IMR-90 (cell line): ENCODE measurements at regions not wholly inside any gene's neighbourhood (a gene's known extent, or its start where the extent isn't known, plus 50 kb on each side); places are given as distances from the start of the nearest gene placed in this dataset.

Experiments used
- ATAC-seq: fragments of 200-7000 bp; cut with Tn5 transposase; 2 replicates; pipeline ENCODE4 v1.9.1; 2020; ENCODE audit warnings: low read depth, mild to moderate bottlenecking, moderate library complexity
- BruUV-seq: library from RNA; stranded (reverse); fragments of 400-500 nt; replicated peaks from 2 replicates; lab custom pipeline; 2021; lab: Mats Ljungman, UMichigan
- CTCF ChIA-PET: fragments of 300-600 bp; formaldehyde crosslinking; extraction: SDS; loops from one replicate; lab custom pipeline; 2021; ENCODE audit warnings: antibody characterized with exemption; lab: Yijun Ruan, JAX
- POLR2A ChIA-PET: fragments of 300-600 bp; sonication (Branson Sonifier 250); formaldehyde crosslinking; loops from one replicate; lab custom pipeline; 2022; ENCODE audit warnings: antibody characterized with exemption; ENCODE audit not compliant: unreplicated experiment; lab: Charles Lee
- DNase-seq: peaks from one replicate; pipeline ENCODE4 v3.0.0; 2013
- H2AFZ ChIP-seq: replicated peaks from 2 replicates; pipeline ENCODE3; 2013; ENCODE audit warnings: low read length, mild to moderate bottlenecking; ENCODE audit not compliant: poor library complexity
- H2AK5ac ChIP-seq: 2 replicates; pipeline ENCODE4 v1.6.1; 2013; ENCODE audit warnings: low read depth, low read length, inconsistent platforms
- H2AK9ac ChIP-seq: replicated peaks from 2 replicates; pipeline ENCODE3; 2013; ENCODE audit warnings: mild to moderate bottlenecking, low read depth, low read length, moderate library complexity; ENCODE audit not compliant: poor library complexity
- H2BK120ac ChIP-seq: 2 replicates; pipeline ENCODE4 v1.6.1; 2013; ENCODE audit warnings: low read depth, low read length, inconsistent platforms
- H2BK15ac ChIP-seq: 3 replicates; pipeline ENCODE4 v1.6.1; 2013; ENCODE audit warnings: low read depth, low read length, inconsistent platforms
- H2BK20ac ChIP-seq: 2 replicates; pipeline ENCODE4 v1.6.1; 2013; ENCODE audit warnings: low read depth, mild to moderate bottlenecking, inconsistent platforms, low read length, moderate library complexity
- H2BK5ac ChIP-seq: 2 replicates; pipeline ENCODE4 v1.6.1; 2013; ENCODE audit warnings: mild to moderate bottlenecking, low read depth, low read length, inconsistent platforms; ENCODE audit not compliant: poor library complexity, severe bottlenecking
- H3K14ac ChIP-seq: replicated peaks from 2 replicates; pipeline ENCODE4 v1.6.1; 2013; ENCODE audit warnings: low read depth, low read length, inconsistent platforms
- H3K18ac ChIP-seq: 2 replicates; pipeline ENCODE4 v1.6.1; 2013; ENCODE audit warnings: low read depth, low read length, control low read depth
- H3K23ac ChIP-seq: 2 replicates; pipeline ENCODE4 v1.6.1; 2013; ENCODE audit warnings: low read depth, low read length, inconsistent platforms
- H3K27ac ChIP-seq: 2 replicates; pipeline ENCODE4 v1.5.1; 2013; ENCODE audit warnings: mild to moderate bottlenecking, control low read depth, low read length; ENCODE audit not compliant: insufficient read depth
- H3K27me3 ChIP-seq: 2 replicates; pipeline ENCODE4 v1.6.1; 2013; ENCODE audit warnings: low read length; ENCODE audit not compliant: control insufficient read depth, insufficient read depth
- H3K36me3 ChIP-seq: 2 replicates; pipeline ENCODE4 v1.6.1; 2013; ENCODE audit warnings: low read length, mixed read lengths; ENCODE audit not compliant: control insufficient read depth, insufficient read depth
- H3K4ac ChIP-seq: 2 replicates; pipeline ENCODE4 v1.6.1; 2013; ENCODE audit warnings: low read depth, low read length, inconsistent platforms
- H3K4me1 ChIP-seq: 2 replicates; pipeline ENCODE4 v1.6.1; 2013; ENCODE audit warnings: low read length, mixed read lengths; ENCODE audit not compliant: control insufficient read depth, insufficient read depth
- H3K4me2 ChIP-seq: 2 replicates; pipeline ENCODE4 v1.6.1; 2013; ENCODE audit warnings: low read depth, mild to moderate bottlenecking, control low read depth, low read length, moderate library complexity
- H3K4me3 ChIP-seq: 2 replicates; pipeline ENCODE4 v1.5.1; 2013; ENCODE audit warnings: low read depth, mild to moderate bottlenecking, control low read depth, low read length, moderate library complexity; ENCODE audit not compliant: insufficient read depth
- H3K56ac ChIP-seq: 2 replicates; pipeline ENCODE4 v1.6.1; 2013; ENCODE audit warnings: low read length, inconsistent platforms; ENCODE audit not compliant: insufficient read depth; ENCODE audit errors: extremely low read depth
- H3K79me1 ChIP-seq, 2 experiments: 2 replicates each; pipeline ENCODE4 v1.6.1; 2013; ENCODE audit warnings: low read length in 2 of 2, inconsistent platforms in 1 of 2, low read depth in 1 of 2
- H3K9ac ChIP-seq: 2 replicates; pipeline ENCODE4 v1.6.1; 2013; ENCODE audit warnings: low read depth, low read length, control low read depth
- H3K9me1 ChIP-seq: 2 replicates; pipeline ENCODE4 v1.6.1; 2013; ENCODE audit warnings: low read length, inconsistent platforms; ENCODE audit not compliant: insufficient read depth
- H3K9me3 ChIP-seq: 2 replicates; pipeline ENCODE4 v1.6.1; 2013; ENCODE audit warnings: low read length; ENCODE audit not compliant: control insufficient read depth, insufficient read depth
- H4K20me1 ChIP-seq: 2 replicates; pipeline ENCODE4 v1.6.1; 2013; ENCODE audit warnings: low read length, inconsistent platforms; ENCODE audit not compliant: insufficient read depth
- H4K5ac ChIP-seq: 2 replicates; pipeline ENCODE4 v1.6.1; 2013; ENCODE audit warnings: mild to moderate bottlenecking, low read depth, low read length, control low read depth
- H4K8ac ChIP-seq, 2 experiments: 2 replicates each; pipeline ENCODE4 v1.6.1; 2013; ENCODE audit warnings: low read depth in 2 of 2, low read length in 2 of 2, control low read depth in 1 of 2, inconsistent platforms in 1 of 2
- H4K91ac ChIP-seq: 2 replicates; pipeline ENCODE4 v1.6.1; 2013; ENCODE audit warnings: low read depth, low read length, inconsistent platforms; ENCODE audit not compliant: insufficient read depth
- BHLHE40 ChIP-seq: fragments of 150-350 bp; IDR thresholded peaks from 2 replicates; pipeline ENCODE4 v1.6.1; 2016; ENCODE audit warnings: mild to moderate bottlenecking, low read depth, low read length
- CEBPB ChIP-seq: IDR thresholded peaks from 2 replicates; pipeline ENCODE4 v1.6.1; 2012; ENCODE audit warnings: low read depth, low read length, improper control_type of control experiment
- CHD1 ChIP-seq: IDR thresholded peaks from 2 replicates; pipeline ENCODE4 v1.6.1; 2012; ENCODE audit warnings: low read depth, low read length, improper control_type of control experiment
- FOS ChIP-seq: fragments of 150-350 bp; IDR thresholded peaks from 2 replicates; pipeline ENCODE4 v1.6.1; 2016; ENCODE audit warnings: low read depth, low read length
- MAFK ChIP-seq: IDR thresholded peaks from 2 replicates; pipeline ENCODE4 v1.6.1; 2012; ENCODE audit warnings: low read depth, low read length, improper control_type of control experiment
- MAZ ChIP-seq: IDR thresholded peaks from 2 replicates; pipeline ENCODE4 v1.6.1; 2012; ENCODE audit warnings: low read depth, mild to moderate bottlenecking, low read length, improper control_type of control experiment, moderate library complexity, borderline replicate concordance
- MXI1 ChIP-seq: IDR thresholded peaks from 2 replicates; pipeline ENCODE4 v1.6.1; 2012; ENCODE audit warnings: low read depth, mild to moderate bottlenecking, low read length, moderate library complexity, borderline replicate concordance
- NFE2L2 ChIP-seq: fragments of 150-350 bp; IDR thresholded peaks from 2 replicates; pipeline ENCODE4 v1.6.1; 2016; ENCODE audit warnings: low read depth, mild to moderate bottlenecking, low read length
- POLR2A ChIP-seq: IDR thresholded peaks from 2 replicates; pipeline ENCODE4 v1.6.1; 2012; ENCODE audit warnings: mild to moderate bottlenecking, low read depth, low read length
- RAD21 ChIP-seq: IDR thresholded peaks from 2 replicates; pipeline ENCODE4 v1.6.1; 2012; ENCODE audit warnings: low read length, improper control_type of control experiment
- RCOR1 ChIP-seq: IDR thresholded peaks from 2 replicates; pipeline ENCODE4 v1.6.1; 2012; ENCODE audit warnings: mild to moderate bottlenecking, low read length, improper control_type of control experiment; ENCODE audit not compliant: insufficient replicate concordance
- RFX5 ChIP-seq: IDR thresholded peaks from 2 replicates; pipeline ENCODE4 v1.8.0; 2012; ENCODE audit warnings: low read depth, mild to moderate bottlenecking, low read length, moderate library complexity
- SMC3 ChIP-seq: fragments of 150-350 bp; IDR thresholded peaks from 2 replicates; pipeline ENCODE4 v1.6.1; 2016; ENCODE audit warnings: low read depth, mild to moderate bottlenecking, antibody characterized with exemption, low read length, moderate library complexity
- WGBS, 2 experiments: methylation state at CpG; one replicate each; pipeline versions ENCODE4 v1.1.5 to v1.1.7; 2013; ENCODE audit warnings: missing lambda C conversion rate in 2 of 2; ENCODE audit not compliant: insufficient read length in 1 of 2; ENCODE audit errors: extremely low coverage in 2 of 2; 5-methylcytosine and 5-hydroxymethylcytosine counted together
- dilution Hi-C: fragments of 300-500 bp; cut with HindIII; formaldehyde crosslinking; loops from one replicate; pipeline ENCODE4 v1.14.3; 2018; ENCODE audit warnings: low sequenced_read_pairs; ENCODE audit not compliant: unreplicated experiment
- in situ Hi-C: fragments of 300-500 bp; cut with MboI; formaldehyde crosslinking; loops from 3 replicates; pipeline ENCODE4 v1.14.3; 2019; ENCODE audit warnings: low sequenced_read_pairs, inconsistent platforms, mixed read lengths
- intact Hi-C: fragments of 100-400 bp; cut with micrococcal nuclease; formaldehyde crosslinking; loops from 2 replicates; pipeline ENCODE4 v1.10.0; 2022
- TF ChIP-seq, protein P1 (sequence below): fragments of 150-350 bp; IDR thresholded peaks from 2 replicates; pipeline ENCODE4 v1.6.1; 2016; ENCODE audit warnings: low read depth, mild to moderate bottlenecking, low read length, moderate library complexity, borderline replicate concordance
- TF ChIP-seq, protein P2 (sequence below): fragments of 150-350 bp; IDR thresholded peaks from 2 replicates; pipeline ENCODE4 v1.6.1; 2017; ENCODE audit warnings: mild to moderate bottlenecking, antibody characterized with exemption, low read length, low read depth
- TF ChIP-seq, protein P3 (sequence below): conservative IDR thresholded peaks from 2 replicates; pipeline ENCODE4 v1.5.1; 2012; ENCODE audit warnings: mild to moderate bottlenecking, low read depth, low read length, improper control_type of control experiment

DNA sequence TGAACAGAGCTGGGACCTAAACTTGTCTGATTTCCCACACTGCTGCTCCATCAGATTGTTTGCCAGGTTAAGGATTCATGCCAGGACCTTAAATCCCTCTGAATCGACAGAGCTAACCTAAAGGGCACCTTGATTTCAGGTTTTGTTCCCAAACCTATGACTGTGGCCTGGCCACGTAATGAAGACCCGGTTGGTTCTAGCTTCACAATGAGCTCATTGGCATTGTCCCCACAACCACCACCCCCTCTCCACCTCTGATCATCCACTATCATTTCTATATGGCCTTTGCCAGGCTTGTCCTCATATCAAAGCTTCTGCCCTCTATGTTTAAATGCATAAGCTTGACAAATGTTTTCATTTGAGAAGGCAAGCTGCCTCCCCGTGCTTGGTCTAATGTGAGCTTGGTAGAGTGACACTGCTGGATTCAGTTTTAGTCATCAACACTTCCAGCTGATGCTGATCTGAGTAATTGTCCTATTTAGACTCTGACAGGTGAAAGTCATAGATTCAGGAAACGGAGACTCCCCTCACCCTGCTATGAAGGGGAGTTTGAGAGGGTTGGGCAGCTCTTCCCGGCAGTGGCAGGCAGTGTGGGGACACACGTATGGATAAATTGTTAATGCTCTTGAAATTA, 407.1 kb upstream of the CFAP20DC start:
- Histone ChIP-seq H3K14ac (no peak overlapping the region), H3K9me3 (no peaks in the 10 kb centered on the region), H4K20me1 (no peaks in the 10 kb centered on the region), H3K4me2 (no peak overlapping the region), H3K9ac (no peak overlapping the region), H2BK20ac (no peak overlapping the region), H3K9me1 (no peaks in the 10 kb centered on the region), H2BK120ac (no peak overlapping the region), H3K23ac (no peak overlapping the region), H2AFZ (no peak overlapping the region), H3K4ac (no peak overlapping the region), H4K8ac (no peak overlapping the region), H3K18ac (no peak overlapping the region), H3K4me3 (no peak overlapping the region), H3K36me3 (no peaks in the 10 kb centered on the region), H3K79me1 (no peaks in the 10 kb centered on the region), H4K91ac (no peak overlapping the region), H3K56ac (no peak overlapping the region), H2BK15ac (no peak overlapping the region), H2BK5ac (no peak overlapping the region), H2AK9ac (no peak overlapping the region), H2AK5ac (no peak overlapping the region), H3K27ac (no peak overlapping the region), H4K5ac (no peak overlapping the region), H3K27me3 (no peaks in the 10 kb centered on the region; the same call in 1 of the 2 replicates), H3K4me1 (no peaks in the 10 kb centered on the region)
- 80% methylated on average over 1 of the region's 7 CpGs; no CpG with 5 or more reads in 1 of the 2 experiments for WGBS, 2 experiments
- DNase-seq: no peak
- ChIA-PET POLR2A (no interaction called here), CTCF (interaction anchor here (0.6 to 0.8 kb wide), 2 partner anchors 73 to 128 kb away, joined by 3 read pairs; no protein-coding TSS in a partner anchor)
- dilution Hi-C loops: no loop called here
- TF ChIP-seq POLR2A (no peak), NFE2L2 (no peak), CHD1 (no peak), MXI1 (no peak), MAZ (no peak), RCOR1 (no peak), SMC3 (no peak), RFX5 (no peak), FOS (no peak), BHLHE40 (no peak), RAD21 (no peak), CEBPB (no peak), MAFK (no peak)
- TF ChIP-seq, protein P1, sequence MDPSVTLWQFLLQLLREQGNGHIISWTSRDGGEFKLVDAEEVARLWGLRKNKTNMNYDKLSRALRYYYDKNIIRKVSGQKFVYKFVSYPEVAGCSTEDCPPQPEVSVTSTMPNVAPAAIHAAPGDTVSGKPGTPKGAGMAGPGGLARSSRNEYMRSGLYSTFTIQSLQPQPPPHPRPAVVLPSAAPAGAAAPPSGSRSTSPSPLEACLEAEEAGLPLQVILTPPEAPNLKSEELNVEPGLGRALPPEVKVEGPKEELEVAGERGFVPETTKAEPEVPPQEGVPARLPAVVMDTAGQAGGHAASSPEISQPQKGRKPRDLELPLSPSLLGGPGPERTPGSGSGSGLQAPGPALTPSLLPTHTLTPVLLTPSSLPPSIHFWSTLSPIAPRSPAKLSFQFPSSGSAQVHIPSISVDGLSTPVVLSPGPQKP: no peak
- TF ChIP-seq, protein P2, sequence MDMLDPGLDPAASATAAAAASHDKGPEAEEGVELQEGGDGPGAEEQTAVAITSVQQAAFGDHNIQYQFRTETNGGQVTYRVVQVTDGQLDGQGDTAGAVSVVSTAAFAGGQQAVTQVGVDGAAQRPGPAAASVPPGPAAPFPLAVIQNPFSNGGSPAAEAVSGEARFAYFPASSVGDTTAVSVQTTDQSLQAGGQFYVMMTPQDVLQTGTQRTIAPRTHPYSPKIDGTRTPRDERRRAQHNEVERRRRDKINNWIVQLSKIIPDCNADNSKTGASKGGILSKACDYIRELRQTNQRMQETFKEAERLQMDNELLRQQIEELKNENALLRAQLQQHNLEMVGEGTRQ: no peak
- TF ChIP-seq, protein P3, sequence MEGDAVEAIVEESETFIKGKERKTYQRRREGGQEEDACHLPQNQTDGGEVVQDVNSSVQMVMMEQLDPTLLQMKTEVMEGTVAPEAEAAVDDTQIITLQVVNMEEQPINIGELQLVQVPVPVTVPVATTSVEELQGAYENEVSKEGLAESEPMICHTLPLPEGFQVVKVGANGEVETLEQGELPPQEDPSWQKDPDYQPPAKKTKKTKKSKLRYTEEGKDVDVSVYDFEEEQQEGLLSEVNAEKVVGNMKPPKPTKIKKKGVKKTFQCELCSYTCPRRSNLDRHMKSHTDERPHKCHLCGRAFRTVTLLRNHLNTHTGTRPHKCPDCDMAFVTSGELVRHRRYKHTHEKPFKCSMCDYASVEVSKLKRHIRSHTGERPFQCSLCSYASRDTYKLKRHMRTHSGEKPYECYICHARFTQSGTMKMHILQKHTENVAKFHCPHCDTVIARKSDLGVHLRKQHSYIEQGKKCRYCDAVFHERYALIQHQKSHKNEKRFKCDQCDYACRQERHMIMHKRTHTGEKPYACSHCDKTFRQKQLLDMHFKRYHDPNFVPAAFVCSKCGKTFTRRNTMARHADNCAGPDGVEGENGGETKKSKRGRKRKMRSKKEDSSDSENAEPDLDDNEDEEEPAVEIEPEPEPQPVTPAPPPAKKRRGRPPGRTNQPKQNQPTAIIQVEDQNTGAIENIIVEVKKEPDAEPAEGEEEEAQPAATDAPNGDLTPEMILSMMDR: no peak
- no TSS peak for BruUV-seq
- ATAC-seq: no peak
- in situ Hi-C loops: no loop called here
- intact Hi-C loops: no loop called here
